Muscle of arm (tissue), 1 donor: ENCODE measurements at regions not wholly inside any gene's neighbourhood (a gene's known extent, or its start where the extent isn't known, plus 50 kb on each side); places are given as distances from the start of the nearest gene placed in this dataset.

ENCODE experiments used
- DNase-seq: peaks from one replicate; pipeline ENCODE4 v3.0.0-alpha.2; 2013

GRCh38 chr4:155616117-155616516 is 50.5 kb upstream of the GUCY1A1 start:
- no peak for DNase-seq

- no peak for DNase-seq
Measured at GRCh38 chr4:155615081-155615887, 51.4 kb upstream of the GUCY1A1 start.

- DNase-seq: no peak
Measured at GRCh38 chr4:155614111-155614762, 52.4 kb upstream of the GUCY1A1 start.

- DNase-seq: no peak
Measured at GRCh38 chr4:155612074-155612473, 54.6 kb upstream of the GUCY1A1 start.

- DNase-seq: no peak
Measured at GRCh38 chr4:155611501-155611900, 55.1 kb upstream of the GUCY1A1 start.

GRCh38 chr4:155610143-155610542 is 56.5 kb upstream of the GUCY1A1 start:
- no peak for DNase-seq

GRCh38 chr4:155609455-155610059 is 57.1 kb upstream of the GUCY1A1 start:
- no peak for DNase-seq

GRCh38 chr4:155608225-155608885 is 58.3 kb upstream of the GUCY1A1 start:
- no peak for DNase-seq

GRCh38 chr4:155607481-155607880 is 59.2 kb upstream of the GUCY1A1 start:
- no peak for DNase-seq

GRCh38 chr4:155604718-155605626 is 61.7 kb upstream of the GUCY1A1 start:
- DNase-seq: no peak

- no peak for DNase-seq
Measured at GRCh38 chr4:155603360-155603891, 63.2 kb upstream of the GUCY1A1 start.

- DNase-seq: no peak
Measured at GRCh38 chr4:155602351-155603140, 64.1 kb upstream of the GUCY1A1 start.

- DNase-seq: no peak
Measured at GRCh38 chr4:155600244-155600643, 66.4 kb upstream of the GUCY1A1 start.

GRCh38 chr4:155599596-155599995 is 67.1 kb upstream of the GUCY1A1 start:
- DNase-seq: no peak

GRCh38 chr4:155599085-155599484 is 67.6 kb upstream of the GUCY1A1 start:
- DNase-seq: no peak

- no peak for DNase-seq
Measured at GRCh38 chr4:155597933-155598451, 68.7 kb upstream of the GUCY1A1 start.

GRCh38 chr4:155597281-155597680 is 69.4 kb upstream of the GUCY1A1 start:
- DNase-seq: no peak

- DNase-seq: no peak
Measured at GRCh38 chr4:155593793-155594192, 72.9 kb upstream of the GUCY1A1 start.

- no peak for DNase-seq
Measured at GRCh38 chr4:155592938-155593297, 73.7 kb upstream of the GUCY1A1 start.
